CD4-positive, alpha-beta T cell treated with Interferon alpha-2 for 1 hour (primary cell): ENCODE measurements at regions not wholly inside any gene's neighbourhood (a gene's known extent, or its start where the extent isn't known, plus 50 kb on each side); places are given as distances from the start of the nearest gene placed in this dataset.
"Not testable (repeated sequence)": the region's sequence is repeated elsewhere in the genome, so short reads cannot be mapped to it uniquely, and the experiment has no call there.

ENCODE experiments used
- DNase-seq, 2 donors: peaks; one replicate each; pipeline ENCODE4 v3.0.0-alpha.2; 2020 to 2022

GRCh38 chr6:115618256-115618655, 442.4 kb downstream of the FRK start:
- no peak for DNase-seq

GRCh38 chr6:115617031-115617430, 443.7 kb downstream of the FRK start:
- no peak for DNase-seq

DNA sequence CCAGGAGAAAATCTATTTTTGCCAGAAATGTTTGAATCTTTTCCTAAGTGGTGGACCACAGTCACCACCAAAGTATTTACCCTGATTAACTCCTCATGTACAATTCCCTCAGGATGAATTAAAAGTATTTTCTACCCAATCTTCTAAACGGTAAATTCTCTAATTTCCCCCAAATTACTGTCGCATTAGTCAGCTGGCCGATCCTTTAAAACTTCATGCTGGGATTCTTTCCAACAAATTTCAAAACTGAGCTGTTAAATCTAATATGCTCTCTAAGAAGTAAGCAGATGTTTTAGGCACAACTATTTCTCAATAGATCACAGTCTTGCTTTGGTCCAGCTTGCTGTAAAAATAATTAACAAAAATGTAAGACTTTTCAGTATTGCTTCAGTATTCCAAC, 447.2 kb downstream of the FRK start:
- no peak for DNase-seq

DNA sequence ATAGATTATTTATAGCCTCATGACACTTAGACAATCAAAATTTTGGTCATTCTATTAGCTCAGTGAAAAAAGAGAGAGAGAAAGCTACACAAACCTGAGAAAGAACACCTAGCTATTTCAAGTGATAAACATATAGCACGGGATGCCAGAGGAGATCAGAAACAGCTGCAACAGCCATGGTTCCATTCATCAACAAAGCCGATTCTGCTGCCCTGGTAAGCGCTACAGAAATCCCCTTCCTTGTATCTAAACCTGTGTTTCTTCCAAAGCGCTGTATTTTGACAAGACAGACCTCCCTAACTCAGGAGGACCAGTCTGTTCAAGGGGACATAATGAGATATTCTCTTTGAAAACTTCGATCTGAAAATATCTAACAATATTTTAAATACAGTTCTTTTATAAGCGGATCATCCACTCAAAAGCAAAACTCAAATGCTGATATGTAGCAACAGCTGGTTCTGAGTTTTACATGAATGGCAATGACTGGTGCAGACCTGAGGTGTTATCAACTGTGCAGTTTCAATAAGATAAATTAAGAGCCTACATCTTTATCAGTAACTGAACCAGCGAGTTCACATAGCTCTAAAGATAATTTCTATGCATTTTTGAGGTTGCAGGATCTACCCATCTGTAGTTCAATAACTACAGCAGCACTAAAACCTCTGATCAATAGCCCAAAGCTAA, 447.8 kb downstream of the FRK start:
- no peak for DNase-seq

DNA sequence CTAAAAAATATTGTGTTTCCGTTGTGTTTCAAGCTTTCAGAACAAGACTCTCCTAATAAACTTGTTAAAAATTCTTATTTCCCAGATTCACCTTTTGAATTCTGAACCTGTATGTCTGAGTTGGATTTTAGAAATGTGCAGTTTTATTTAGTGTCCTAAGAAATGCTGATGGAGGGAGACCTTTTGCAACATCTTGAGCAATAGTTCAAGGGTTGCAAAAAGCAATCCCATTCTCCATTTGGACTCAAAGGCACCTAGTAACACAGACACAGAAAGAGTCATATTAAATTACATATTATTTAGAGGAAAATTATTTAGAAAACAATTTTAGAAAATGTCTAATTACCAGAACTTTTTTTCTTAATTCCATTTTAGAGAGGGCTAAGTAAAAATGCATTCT, 448.5 kb downstream of the FRK start:
- no peak for DNase-seq

GRCh38 chr6:115610696-115611095, 450.0 kb downstream of the FRK start:
- no peak for DNase-seq

DNA sequence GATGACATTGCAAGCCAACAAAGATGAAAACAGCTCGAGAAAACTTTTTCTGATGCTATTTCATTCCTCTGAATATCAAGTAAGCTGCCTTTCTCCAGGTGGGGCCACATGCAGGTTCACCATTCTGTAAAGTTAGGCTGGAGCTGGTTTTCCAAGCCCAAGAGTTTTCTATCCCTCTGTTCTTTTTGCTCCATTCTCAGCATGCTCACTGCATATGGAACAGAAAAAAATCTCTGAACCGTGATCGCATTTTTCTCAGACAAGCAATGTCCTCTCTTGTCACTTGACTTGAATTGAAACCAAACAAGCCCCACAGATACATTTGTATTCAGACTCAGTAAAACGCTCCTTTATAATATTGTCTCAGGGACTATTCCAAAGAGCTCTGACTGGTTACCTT, 451.6 kb downstream of the FRK start:
- DNase-seq, result no peak

DNA sequence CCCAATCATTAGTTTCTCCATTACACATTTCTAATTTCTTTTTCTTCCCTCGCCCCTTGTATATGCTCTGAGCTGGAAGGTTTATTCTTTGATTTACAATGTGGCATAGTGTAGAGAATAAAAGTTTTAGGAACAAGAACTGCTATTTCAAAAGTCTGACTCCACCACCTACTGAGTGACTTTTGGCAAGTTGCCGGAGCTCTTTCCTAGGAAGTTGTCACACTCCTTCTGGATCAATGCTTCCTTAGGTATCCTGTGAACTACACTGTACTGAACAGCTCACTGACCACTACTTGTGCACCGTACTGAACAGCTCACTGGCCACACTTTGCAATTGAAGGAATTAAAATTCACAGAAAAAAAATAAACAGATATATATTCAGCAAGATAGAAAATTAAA, 458.2 kb downstream of the FRK start:
- DNase-seq, result no peak

DNA sequence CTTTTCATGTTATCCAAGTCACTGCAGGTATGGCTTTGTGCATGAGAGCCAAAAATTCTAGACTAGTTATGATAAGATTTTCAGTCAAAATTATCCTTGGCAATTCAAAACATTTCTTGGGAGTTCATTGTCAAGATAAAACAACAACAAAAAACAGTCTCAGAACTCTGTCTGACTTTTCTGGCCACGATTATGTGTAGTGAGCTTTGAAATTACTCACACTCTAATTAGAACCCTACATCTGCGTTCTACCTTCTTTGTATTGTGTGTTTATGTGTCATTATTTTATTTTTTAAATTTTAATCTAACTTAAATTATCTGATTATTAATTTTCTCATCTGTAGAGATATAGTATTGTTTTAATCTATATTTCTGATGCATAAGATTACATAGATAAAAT, 459.2 kb downstream of the FRK start:
- DNase-seq, result no peak

DNA sequence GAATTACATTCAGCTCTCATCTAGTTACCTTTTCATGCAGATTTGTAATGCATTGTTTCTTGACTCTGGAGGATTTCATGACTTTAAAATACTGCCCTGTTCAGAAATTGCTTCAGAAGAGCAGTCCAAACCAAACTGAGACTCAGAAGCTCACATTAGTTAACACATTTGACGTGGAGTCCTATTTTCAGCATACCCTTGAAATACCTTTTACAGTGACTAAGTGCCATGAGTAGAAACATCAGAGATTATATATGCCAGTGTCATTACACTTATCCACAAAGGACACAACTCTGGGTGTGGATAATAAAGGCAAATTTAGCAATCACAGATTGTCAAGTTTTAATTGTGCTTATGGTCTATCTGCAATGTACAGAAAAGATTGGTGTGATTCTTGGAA, 459.6 kb downstream of the FRK start:
- no peak for DNase-seq

DNA sequence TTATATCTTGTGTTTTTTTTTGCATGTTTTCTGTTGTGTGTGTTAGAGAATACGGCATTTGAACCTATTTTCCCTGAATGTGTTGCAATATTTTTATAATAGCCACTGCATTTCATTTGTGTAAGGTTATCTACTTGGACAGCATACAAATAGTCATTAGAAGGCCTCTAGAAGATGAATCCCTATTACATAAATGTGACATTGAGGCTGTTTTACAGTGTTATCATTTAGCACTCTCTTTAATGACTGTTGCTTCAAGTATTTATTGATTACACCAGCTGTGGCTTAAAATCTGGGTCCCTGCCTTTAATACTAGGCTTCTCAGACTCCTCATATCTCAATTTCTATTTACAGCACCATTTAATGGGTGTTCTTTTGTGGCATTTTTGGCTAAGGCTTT, 465.8 kb downstream of the FRK start:
- no peak for DNase-seq

GRCh38 chr6:115592025-115592424, 468.7 kb downstream of the FRK start:
- no peak for DNase-seq

GRCh38 chr6:115589072-115589471, 471.6 kb downstream of the FRK start:
- DNase-seq, result not testable (repeated sequence)

DNA sequence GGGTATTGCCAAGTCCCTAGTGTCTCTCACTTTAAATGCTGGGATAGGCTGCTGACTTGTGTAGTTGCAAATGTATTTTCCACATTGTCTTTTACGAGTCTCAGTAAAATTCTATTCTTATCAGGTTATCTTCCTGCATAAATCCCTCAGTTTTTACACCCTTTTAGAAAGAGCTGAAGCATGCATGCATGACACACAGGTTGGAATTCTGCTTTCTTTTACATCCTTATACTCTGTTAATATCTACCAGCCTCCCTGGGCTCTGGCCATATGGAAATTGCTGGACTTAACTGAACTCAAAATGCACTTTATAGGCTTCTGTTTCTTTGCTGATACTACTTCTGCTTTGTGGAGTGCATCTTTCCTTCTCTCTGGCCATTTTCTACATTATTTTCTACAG, 477.4 kb downstream of the FRK start:
- DNase-seq, result no peak

GRCh38 chr6:115582386-115582785, 478.3 kb downstream of the FRK start:
- no peak for DNase-seq

DNA sequence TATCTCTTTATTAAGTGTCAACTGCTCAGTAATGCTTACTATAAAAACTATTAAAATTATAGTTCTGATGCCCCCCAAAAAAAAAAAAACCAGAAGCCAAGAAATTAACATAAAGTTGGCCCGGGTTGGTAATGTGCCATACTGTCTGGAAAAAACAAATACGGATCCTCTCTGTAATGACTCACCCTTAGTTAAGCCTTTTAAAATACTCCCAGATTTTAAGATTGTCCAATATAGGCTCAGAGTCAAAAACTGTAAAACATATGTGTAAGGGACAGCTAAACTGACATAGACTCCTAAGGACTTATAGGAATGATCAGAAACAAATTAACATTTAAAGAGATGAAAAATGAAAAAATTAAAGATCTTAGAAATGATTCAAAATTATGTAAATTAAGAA, 481.1 kb downstream of the FRK start:
- not testable (repeated sequence) for DNase-seq

DNA sequence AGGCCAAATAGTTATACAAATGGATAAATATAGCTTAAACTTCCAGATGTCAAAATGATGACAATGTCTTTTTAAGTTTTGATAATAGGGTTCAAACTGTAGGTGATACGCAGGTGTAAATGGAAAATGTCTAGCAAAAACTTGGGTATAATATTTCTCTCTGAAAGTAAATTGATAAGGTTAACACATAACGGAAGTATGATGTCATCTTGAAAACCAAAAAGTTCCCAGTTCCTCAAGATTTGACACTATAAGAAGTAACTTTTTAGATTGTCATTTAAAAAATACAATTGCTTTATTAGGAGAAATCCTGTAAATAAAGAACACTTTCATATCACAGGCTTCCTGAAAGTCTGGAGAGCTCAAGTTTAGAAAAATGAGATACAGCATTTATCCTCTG, 483.4 kb downstream of the FRK start:
- no peak for DNase-seq

GRCh38 chr6:115575285-115575684, 485.4 kb downstream of the FRK start:
- no peak for DNase-seq

DNA sequence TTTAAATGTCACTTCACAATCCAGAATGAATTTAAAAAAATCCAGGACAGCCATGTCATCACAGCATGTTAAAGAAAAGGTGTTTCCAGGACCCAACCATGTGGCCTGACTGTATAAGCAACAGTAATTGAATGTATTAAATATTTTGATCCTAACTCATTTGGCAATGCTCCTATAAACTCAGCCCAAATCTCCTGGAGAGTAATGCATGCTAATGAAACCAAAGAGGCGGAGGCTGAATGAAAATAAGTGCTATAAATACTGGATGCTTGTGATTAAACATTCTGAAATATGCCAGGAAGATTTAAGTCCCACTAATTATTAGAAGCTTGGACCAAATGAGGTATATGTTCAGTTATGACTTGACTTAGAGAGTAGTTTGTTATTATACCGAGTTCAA, 486.8 kb downstream of the FRK start:
- no peak for DNase-seq

- no peak for DNase-seq
Measured at GRCh38 chr6:115570331-115570730, 490.4 kb downstream of the FRK start.

DNA sequence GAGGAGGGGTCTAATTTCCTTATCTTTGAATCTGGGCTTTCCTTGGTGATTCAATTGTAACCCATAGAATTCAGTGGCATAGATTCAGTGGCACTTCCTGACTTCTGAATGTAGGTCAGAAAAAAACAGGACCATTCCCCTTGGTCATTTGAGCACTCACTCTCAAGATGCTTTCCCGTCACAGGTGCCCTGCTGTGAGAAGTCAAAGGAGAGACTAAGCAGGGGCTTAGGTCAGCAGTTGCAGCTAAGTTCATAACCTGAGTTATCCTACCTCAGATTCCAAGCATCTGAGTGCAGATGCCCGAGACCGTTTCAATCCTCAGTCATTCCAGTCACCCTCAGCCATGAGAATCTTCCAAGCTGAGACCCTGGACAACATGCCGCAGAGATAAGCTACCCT, 506.6 kb downstream of the FRK start:
- no peak for DNase-seq

DNA sequence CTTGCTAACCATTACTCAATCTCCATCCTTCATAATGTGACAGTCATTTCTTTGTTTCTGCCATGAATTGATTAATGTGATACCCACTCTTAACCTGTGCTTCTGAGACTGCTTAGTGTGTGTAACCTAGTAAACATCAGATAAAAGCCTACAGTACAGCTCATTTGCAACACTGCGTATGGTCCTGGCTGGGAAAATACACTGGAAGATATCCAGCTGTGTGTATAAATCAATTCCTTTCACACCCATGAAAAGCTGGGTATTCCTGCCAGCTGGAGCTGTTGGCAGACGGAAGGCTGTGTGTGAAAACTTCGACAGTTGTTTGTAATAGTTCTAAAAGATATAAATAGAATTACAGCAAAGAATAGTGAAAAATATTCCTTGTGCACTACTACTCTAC, 509.2 kb downstream of the FRK start:
- no peak for DNase-seq

GRCh38 chr6:115545672-115545986, 515.1 kb downstream of the FRK start:
- DNase-seq, result no peak

- DNase-seq, result no peak
Measured at GRCh38 chr6:115544765-115545671, 515.7 kb downstream of the FRK start.
